Keratinocyte (primary cell): ENCODE measurements at regions not wholly inside any gene's neighbourhood (a gene's known extent, or its start where the extent isn't known, plus 50 kb on each side); places are given as distances from the start of the nearest gene placed in this dataset.

Source experiments
- DNase-seq: peaks from one replicate; pipeline ENCODE4 v3.0.0-alpha.2; 2011; ENCODE audit warnings: low read depth, missing footprints, low spot score
- FAIRE-seq: peaks from 2 replicates; lab custom pipeline; 2011; peaks lifted over from hg19 to GRCh38; lab: Jason Lieb, UNC
- H2AFZ ChIP-seq: 2 replicates; pipeline ENCODE4 v1.6.0; 2012; ENCODE audit warnings: low read length, control low read depth, inconsistent platforms; ENCODE audit not compliant: control insufficient read depth
- H3K27ac ChIP-seq: 2 replicates; pipeline ENCODE4 v1.5.1; 2011; ENCODE audit warnings: low read length; ENCODE audit not compliant: control insufficient read depth, insufficient read depth
- H3K27me3 ChIP-seq: 3 replicates; pipeline ENCODE4 v1.6.0; 2011; ENCODE audit warnings: low read length; ENCODE audit not compliant: control insufficient read depth, insufficient read depth; ENCODE audit errors: extremely low read depth
- H3K36me3 ChIP-seq, 2 experiments: 2 replicates in 1 of 2; 3 replicates in 1 of 2; pipeline ENCODE4 v1.5.1; 2011; ENCODE audit warnings: low read length in 2 of 2, mild to moderate bottlenecking in 1 of 2; ENCODE audit not compliant: control insufficient read depth in 2 of 2, insufficient read depth in 2 of 2; ENCODE audit errors: extremely low read depth in 1 of 2
- H3K4me1 ChIP-seq: 3 replicates; pipeline ENCODE4 v1.5.1; 2011; ENCODE audit warnings: low read length; ENCODE audit not compliant: control insufficient read depth, insufficient read depth; ENCODE audit errors: extremely low read depth
- H3K4me2 ChIP-seq: 3 replicates; pipeline ENCODE4 v1.6.0; 2011; ENCODE audit warnings: low read depth, low read length; ENCODE audit not compliant: control insufficient read depth, insufficient read depth; ENCODE audit errors: extremely low read depth
- H3K4me3 ChIP-seq, 3 experiments: fragments of 200-600 bp in 1 of 3; sonication (generic) in 1 of 3; 2 replicates in 2 of 3; 3 replicates in 1 of 3; pipeline ENCODE4 v1.5.1; 2011 to 2016; ENCODE audit warnings: low read length in 3 of 3, mild to moderate bottlenecking in 3 of 3, control low read depth in 2 of 3, inconsistent platforms in 1 of 3, low read depth in 1 of 3, mixed read lengths in 1 of 3, mixed run types in 1 of 3, moderate library complexity in 1 of 3; ENCODE audit not compliant: control insufficient read depth in 2 of 3, insufficient read depth in 2 of 3; ENCODE audit errors: extremely low read depth in 1 of 3
- H3K79me2 ChIP-seq: 2 replicates; pipeline ENCODE4 v1.6.0; 2012; ENCODE audit warnings: low read length; ENCODE audit not compliant: control insufficient read depth, insufficient read depth
- H3K9ac ChIP-seq: 3 replicates; pipeline ENCODE4 v1.6.0; 2011; ENCODE audit warnings: low read length; ENCODE audit not compliant: control insufficient read depth, insufficient read depth; ENCODE audit errors: extremely low read depth
- H3K9me1 ChIP-seq: 3 replicates; pipeline ENCODE4 v1.6.0; 2011; ENCODE audit warnings: low read length; ENCODE audit not compliant: control insufficient read depth, insufficient read depth; ENCODE audit errors: extremely low read depth
- H3K9me3 ChIP-seq: 2 replicates; pipeline ENCODE4 v1.5.1; 2012; ENCODE audit warnings: low read depth, low read length; ENCODE audit not compliant: control insufficient read depth
- H4K20me1 ChIP-seq: 3 replicates; pipeline ENCODE4 v1.6.0; 2011; ENCODE audit warnings: low read length; ENCODE audit not compliant: control insufficient read depth, insufficient read depth; ENCODE audit errors: extremely low read depth
- CTCF ChIP-seq, 3 experiments: IDR thresholded peaks in 1 of 3; conservative IDR thresholded peaks in 1 of 3; optimal IDR thresholded peaks in 1 of 3; 2 replicates in 2 of 3; 3 replicates in 1 of 3; pipeline versions ENCODE3 to v1.5.1; 2011; ENCODE audit warnings: low read length in 3 of 3, mild to moderate bottlenecking in 3 of 3, moderate library complexity in 2 of 3, control low read depth in 1 of 3, inconsistent platforms in 1 of 3; ENCODE audit not compliant: insufficient read depth in 2 of 3; ENCODE audit errors: extremely low read depth in 1 of 3
- EZH2 ChIP-seq: IDR thresholded peaks from one replicate; pipeline ENCODE4 v1.6.1; 2012; ENCODE audit warnings: inconsistent platforms, mild to moderate bottlenecking, low read length, moderate library complexity
- dilution Hi-C: fragments of 300-500 bp; cut with MboI; formaldehyde crosslinking; loops from one replicate; pipeline ENCODE4 v1.7.0; 2020; ENCODE audit warnings: low sequenced_read_pairs; ENCODE audit not compliant: extremely low pct_ligation_motif_present

GRCh38 chr9:2955575-2955974 lies 111.7 kb upstream of the PUM3 start:
- dilution Hi-C loops: no loop called here
- FAIRE-seq: no peak

DNA sequence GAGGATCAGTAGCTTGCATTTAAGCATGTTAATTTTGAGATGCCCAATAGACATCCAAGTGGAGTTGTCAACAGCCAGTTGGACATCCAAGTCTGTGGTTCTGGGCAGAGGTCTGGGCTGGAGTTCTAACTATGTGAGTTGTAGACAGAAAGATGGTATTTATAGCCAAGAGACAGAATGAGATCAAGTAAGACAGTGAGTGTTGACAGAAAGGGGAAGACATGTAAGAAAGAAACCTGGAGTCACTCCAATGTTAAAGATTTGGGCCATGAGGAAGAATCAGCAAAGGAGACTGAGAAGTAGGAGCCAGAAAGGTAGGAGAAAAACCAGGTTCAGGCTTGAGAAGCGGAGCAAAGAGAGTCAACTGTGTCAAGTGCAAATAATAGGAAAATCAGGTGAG lies 95.5 kb upstream of the PUM3 start:
- H3K9me3 ChIP-seq: no peaks in the 10 kb centered on the region
- no peak overlapping the region for H3K9ac ChIP-seq
- no peaks in the 10 kb centered on the region for H3K79me2 ChIP-seq
- no peak for FAIRE-seq
- no peak overlapping the region for H3K27ac ChIP-seq
- no peak overlapping the region for H3K4me3 ChIP-seq
- no peaks in the 10 kb centered on the region for H4K20me1 ChIP-seq
- dilution Hi-C loops: no loop called here
- DNase-seq: no peak
- no peak overlapping the region for H2AFZ ChIP-seq
- H3K27me3 ChIP-seq: no peaks in the 10 kb centered on the region
- TF ChIP-seq EZH2 (no peak), CTCF (optimal IDR thresholded peaks at IDR 0.05 in 1 of 3, IDR thresholded peaks at IDR 0.05 in 1 of 3, conservative IDR thresholded peaks at IDR 0.05 in 1 of 3; ENCODE audit: extremely low read depth in 1 of 3, insufficient read depth in 2 of 3, low read length in 3 of 3) (no peak)
- no peaks in the 10 kb centered on the region for H3K9me1 ChIP-seq
- no peaks in the 10 kb centered on the region for H3K36me3 ChIP-seq
- no peak overlapping the region for H3K4me2 ChIP-seq
- H3K4me1 ChIP-seq: no peaks in the 10 kb centered on the region

More at GRCh38 chr9:2955575-2955974, 111.7 kb upstream of the PUM3 start:
- no peak overlapping the region for H3K4me3 ChIP-seq
- no peaks in the 10 kb centered on the region for H3K9me1 ChIP-seq
- no peak overlapping the region for H3K27ac ChIP-seq
- no peaks in the 10 kb centered on the region for H3K36me3 ChIP-seq
- no peaks in the 10 kb centered on the region for H4K20me1 ChIP-seq
- H3K27me3 ChIP-seq: no peaks in the 10 kb centered on the region
- no peak overlapping the region for H3K4me2 ChIP-seq
- no peak overlapping the region for H3K9ac ChIP-seq
- H2AFZ ChIP-seq: no peak overlapping the region
- TF ChIP-seq EZH2: no peak
- no peak for TF ChIP-seq CTCF (optimal IDR thresholded peaks at IDR 0.05 in 1 of 3, IDR thresholded peaks at IDR 0.05 in 1 of 3, conservative IDR thresholded peaks at IDR 0.05 in 1 of 3; ENCODE audit: extremely low read depth in 1 of 3, insufficient read depth in 2 of 3, low read length in 3 of 3)
- no peaks in the 10 kb centered on the region for H3K4me1 ChIP-seq
- no peaks in the 10 kb centered on the region for H3K9me3 ChIP-seq
- H3K79me2 ChIP-seq: no peaks in the 10 kb centered on the region
- DNase-seq: no peak
